WTC11 (cell line): ENCODE measurements at regions not wholly inside any gene's neighbourhood (a gene's known extent, or its start where the extent isn't known, plus 50 kb on each side); places are given as distances from the start of the nearest gene placed in this dataset.

Source experiments
- ESRRA ChIP-seq: sonication (generic); formaldehyde crosslinking; IDR thresholded peaks from 2 replicates; pipeline ENCODE4 v1.8.1; 2022; ENCODE audit warnings: mild to moderate bottlenecking, missing genetic modification reagents, borderline replicate concordance
- JUN ChIP-seq: sonication (generic); formaldehyde crosslinking; IDR thresholded peaks from 2 replicates; pipeline ENCODE4 v1.8.0; 2023; ENCODE audit warnings: mild to moderate bottlenecking, missing genetic modification reagents
- SP1 ChIP-seq: sonication (generic); formaldehyde crosslinking; conservative IDR thresholded peaks from 2 replicates; pipeline ENCODE4 v1.8.1; 2022; ENCODE audit warnings: missing genetic modification reagents
- TF ChIP-seq, protein P1 (sequence below): fragments of 200-600 bp; IDR thresholded peaks from 2 replicates; pipeline ENCODE4 v1.8.0; 2022; ENCODE audit warnings: antibody characterized with exemption
- TF ChIP-seq, protein P2 (sequence below): sonication (generic); formaldehyde crosslinking; conservative IDR thresholded peaks from 2 replicates; pipeline ENCODE4 v1.8.1; 2022; ENCODE audit warnings: mild to moderate bottlenecking, missing genetic modification reagents
- TF ChIP-seq, protein P3 (sequence below): sonication (generic); formaldehyde crosslinking; IDR thresholded peaks from 2 replicates; pipeline ENCODE4 v1.8.0; 2022; ENCODE audit warnings: missing genetic modification reagents
- TF ChIP-seq, protein P4 (sequence below): sonication (generic); formaldehyde crosslinking; IDR thresholded peaks from 2 replicates; pipeline ENCODE4 v1.8.1; 2023; ENCODE audit warnings: mild to moderate bottlenecking, missing genetic modification reagents
- TF ChIP-seq, protein P5 (sequence below): sonication (generic); formaldehyde crosslinking; IDR thresholded peaks from 2 replicates; pipeline ENCODE4 v1.8.0; 2022; ENCODE audit warnings: mild to moderate bottlenecking, missing genetic modification reagents

DNA sequence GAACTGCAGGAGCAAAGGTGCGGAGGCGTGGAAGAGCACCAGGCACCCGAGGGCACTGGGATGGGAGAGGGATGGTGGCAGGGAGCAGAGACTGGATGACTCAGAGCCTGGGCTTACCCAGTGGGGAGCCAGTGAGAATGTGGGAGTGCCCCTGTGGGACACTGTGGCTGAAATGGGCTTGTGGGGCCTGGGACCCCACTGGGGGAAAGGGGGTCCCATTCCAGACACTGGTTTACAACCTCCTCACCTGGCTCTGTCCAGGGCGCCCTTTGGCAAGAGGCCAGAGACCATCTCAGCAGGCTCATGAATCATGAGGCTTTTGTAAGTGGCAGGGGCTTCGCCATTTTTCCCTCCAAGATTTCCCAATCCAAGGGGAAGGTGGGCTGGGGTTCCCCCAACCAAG lies 124.0 kb upstream of the MAFB start:
- TF ChIP-seq, protein P1, sequence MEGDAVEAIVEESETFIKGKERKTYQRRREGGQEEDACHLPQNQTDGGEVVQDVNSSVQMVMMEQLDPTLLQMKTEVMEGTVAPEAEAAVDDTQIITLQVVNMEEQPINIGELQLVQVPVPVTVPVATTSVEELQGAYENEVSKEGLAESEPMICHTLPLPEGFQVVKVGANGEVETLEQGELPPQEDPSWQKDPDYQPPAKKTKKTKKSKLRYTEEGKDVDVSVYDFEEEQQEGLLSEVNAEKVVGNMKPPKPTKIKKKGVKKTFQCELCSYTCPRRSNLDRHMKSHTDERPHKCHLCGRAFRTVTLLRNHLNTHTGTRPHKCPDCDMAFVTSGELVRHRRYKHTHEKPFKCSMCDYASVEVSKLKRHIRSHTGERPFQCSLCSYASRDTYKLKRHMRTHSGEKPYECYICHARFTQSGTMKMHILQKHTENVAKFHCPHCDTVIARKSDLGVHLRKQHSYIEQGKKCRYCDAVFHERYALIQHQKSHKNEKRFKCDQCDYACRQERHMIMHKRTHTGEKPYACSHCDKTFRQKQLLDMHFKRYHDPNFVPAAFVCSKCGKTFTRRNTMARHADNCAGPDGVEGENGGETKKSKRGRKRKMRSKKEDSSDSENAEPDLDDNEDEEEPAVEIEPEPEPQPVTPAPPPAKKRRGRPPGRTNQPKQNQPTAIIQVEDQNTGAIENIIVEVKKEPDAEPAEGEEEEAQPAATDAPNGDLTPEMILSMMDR: no peak
- TF ChIP-seq, protein P2, sequence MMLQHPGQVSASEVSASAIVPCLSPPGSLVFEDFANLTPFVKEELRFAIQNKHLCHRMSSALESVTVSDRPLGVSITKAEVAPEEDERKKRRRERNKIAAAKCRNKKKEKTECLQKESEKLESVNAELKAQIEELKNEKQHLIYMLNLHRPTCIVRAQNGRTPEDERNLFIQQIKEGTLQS (CRISPR knock-in tag): no peak
- TF ChIP-seq JUN: no peak
- TF ChIP-seq, protein P3, sequence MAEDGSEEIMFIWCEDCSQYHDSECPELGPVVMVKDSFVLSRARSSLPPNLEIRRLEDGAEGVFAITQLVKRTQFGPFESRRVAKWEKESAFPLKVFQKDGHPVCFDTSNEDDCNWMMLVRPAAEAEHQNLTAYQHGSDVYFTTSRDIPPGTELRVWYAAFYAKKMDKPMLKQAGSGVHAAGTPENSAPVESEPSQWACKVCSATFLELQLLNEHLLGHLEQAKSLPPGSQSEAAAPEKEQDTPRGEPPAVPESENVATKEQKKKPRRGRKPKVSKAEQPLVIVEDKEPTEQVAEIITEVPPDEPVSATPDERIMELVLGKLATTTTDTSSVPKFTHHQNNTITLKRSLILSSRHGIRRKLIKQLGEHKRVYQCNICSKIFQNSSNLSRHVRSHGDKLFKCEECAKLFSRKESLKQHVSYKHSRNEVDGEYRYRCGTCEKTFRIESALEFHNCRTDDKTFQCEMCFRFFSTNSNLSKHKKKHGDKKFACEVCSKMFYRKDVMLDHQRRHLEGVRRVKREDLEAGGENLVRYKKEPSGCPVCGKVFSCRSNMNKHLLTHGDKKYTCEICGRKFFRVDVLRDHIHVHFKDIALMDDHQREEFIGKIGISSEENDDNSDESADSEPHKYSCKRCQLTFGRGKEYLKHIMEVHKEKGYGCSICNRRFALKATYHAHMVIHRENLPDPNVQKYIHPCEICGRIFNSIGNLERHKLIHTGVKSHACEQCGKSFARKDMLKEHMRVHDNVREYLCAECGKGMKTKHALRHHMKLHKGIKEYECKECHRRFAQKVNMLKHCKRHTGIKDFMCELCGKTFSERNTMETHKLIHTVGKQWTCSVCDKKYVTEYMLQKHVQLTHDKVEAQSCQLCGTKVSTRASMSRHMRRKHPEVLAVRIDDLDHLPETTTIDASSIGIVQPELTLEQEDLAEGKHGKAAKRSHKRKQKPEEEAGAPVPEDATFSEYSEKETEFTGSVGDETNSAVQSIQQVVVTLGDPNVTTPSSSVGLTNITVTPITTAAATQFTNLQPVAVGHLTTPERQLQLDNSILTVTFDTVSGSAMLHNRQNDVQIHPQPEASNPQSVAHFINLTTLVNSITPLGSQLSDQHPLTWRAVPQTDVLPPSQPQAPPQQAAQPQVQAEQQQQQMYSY (CRISPR knock-in tag): no peak
- TF ChIP-seq, protein P4, sequence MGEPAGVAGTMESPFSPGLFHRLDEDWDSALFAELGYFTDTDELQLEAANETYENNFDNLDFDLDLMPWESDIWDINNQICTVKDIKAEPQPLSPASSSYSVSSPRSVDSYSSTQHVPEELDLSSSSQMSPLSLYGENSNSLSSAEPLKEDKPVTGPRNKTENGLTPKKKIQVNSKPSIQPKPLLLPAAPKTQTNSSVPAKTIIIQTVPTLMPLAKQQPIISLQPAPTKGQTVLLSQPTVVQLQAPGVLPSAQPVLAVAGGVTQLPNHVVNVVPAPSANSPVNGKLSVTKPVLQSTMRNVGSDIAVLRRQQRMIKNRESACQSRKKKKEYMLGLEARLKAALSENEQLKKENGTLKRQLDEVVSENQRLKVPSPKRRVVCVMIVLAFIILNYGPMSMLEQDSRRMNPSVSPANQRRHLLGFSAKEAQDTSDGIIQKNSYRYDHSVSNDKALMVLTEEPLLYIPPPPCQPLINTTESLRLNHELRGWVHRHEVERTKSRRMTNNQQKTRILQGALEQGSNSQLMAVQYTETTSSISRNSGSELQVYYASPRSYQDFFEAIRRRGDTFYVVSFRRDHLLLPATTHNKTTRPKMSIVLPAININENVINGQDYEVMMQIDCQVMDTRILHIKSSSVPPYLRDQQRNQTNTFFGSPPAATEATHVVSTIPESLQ (CRISPR knock-in tag): no peak
- TF ChIP-seq SP1: no peak
- TF ChIP-seq ESRRA (CRISPR knock-in tag): no peak
- TF ChIP-seq, protein P5, sequence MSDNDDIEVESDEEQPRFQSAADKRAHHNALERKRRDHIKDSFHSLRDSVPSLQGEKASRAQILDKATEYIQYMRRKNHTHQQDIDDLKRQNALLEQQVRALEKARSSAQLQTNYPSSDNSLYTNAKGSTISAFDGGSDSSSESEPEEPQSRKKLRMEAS (CRISPR knock-in tag): no peak
